ENCODE measurements at regions not wholly inside any gene's neighbourhood (a gene's known extent, or its start where the extent isn't known, plus 50 kb on each side); places are given as distances from the start of the nearest gene placed in this dataset.

GRCh38 chr12:45105996-45106395 is 55.1 kb upstream of the DBX2 start:
- TF ChIP-seq POLR2A (IDR thresholded peaks at IDR 0.05) = no peak
- no peak for TF ChIP-seq CTCF (IDR thresholded peaks at IDR 0.05)
- TF ChIP-seq EP300 (IDR thresholded peaks at IDR 0.05) = no peak
